Testis (tissue), 2 donors: ENCODE measurements at regions not wholly inside any gene's neighbourhood (a gene's known extent, or its start where the extent isn't known, plus 50 kb on each side); places are given as distances from the start of the nearest gene placed in this dataset.

Source experiments
- CTCF ChIP-seq, 3 experiments: fragments of 450-650 bp in 2 of 3; fragments of 200-600 bp in 1 of 3; sonication (generic) in 1 of 3; IDR thresholded peaks; one replicate each; pipeline ENCODE4 v1.5.1; 2016 to 2019; ENCODE audit warnings: antibody characterized with exemption in 3 of 3, mild to moderate bottlenecking in 2 of 3, moderate library complexity in 1 of 3
- POLR2A ChIP-seq: fragments of 450-650 bp; IDR thresholded peaks from one replicate; pipeline ENCODE4 v1.6.1; 2017; ENCODE audit warnings: antibody characterized with exemption, mild to moderate bottlenecking, moderate library complexity

GRCh38 chr17:52823155-52823554 lies 664.6 kb upstream of the CA10 start:
- TF ChIP-seq CTCF (IDR thresholded peaks at IDR 0.05) (no peak), POLR2A (no peak)
